Retinal pigment epithelial cell (primary cell): ENCODE measurements at regions not wholly inside any gene's neighbourhood (a gene's known extent, or its start where the extent isn't known, plus 50 kb on each side); places are given as distances from the start of the nearest gene placed in this dataset.
"Not testable (repeated sequence)": the region's sequence is repeated elsewhere in the genome, so short reads cannot be mapped to it uniquely, and the experiment has no call there.

Source experiments
- DNase-seq: peaks from one replicate; pipeline ENCODE4 v3.0.0-alpha.2; 2010; ENCODE audit warnings: low read depth
- H3K4me3 ChIP-seq: 2 replicates; pipeline ENCODE4 v1.5.1; 2011; ENCODE audit warnings: mild to moderate bottlenecking, low read length, control low read depth, moderate library complexity
- CTCF ChIP-seq: conservative IDR thresholded peaks from 2 replicates; pipeline ENCODE4 v1.5.1; 2011; ENCODE audit warnings: low read depth, low read length, control low read depth, inconsistent platforms

- no peak for TF ChIP-seq CTCF
- no peak for DNase-seq
- H3K4me3 ChIP-seq, result no peak overlapping the region
These were observed 85.0 kb upstream of the ATF7IP2 start for GRCh38 chr16:10300905-10301304.

- not testable (repeated sequence) for DNase-seq, H3K4me3 ChIP-seq
These were observed 84.3 kb upstream of the ATF7IP2 start for GRCh38 chr16:10301547-10301946.

- DNase-seq, result no peak
- TF ChIP-seq CTCF, result no peak
- H3K4me3 ChIP-seq, result no peak overlapping the region
These were observed 79.9 kb upstream of the ATF7IP2 start for GRCh38 chr16:10305912-10306311.

GRCh38 chr16:10308305-10309193 lies 77.3 kb upstream of the ATF7IP2 start:
- no peak for TF ChIP-seq CTCF
- H3K4me3 ChIP-seq, result no peak overlapping the region
- DNase-seq, result no peak

GRCh38 chr16:10309271-10309932 lies 76.5 kb upstream of the ATF7IP2 start:
- TF ChIP-seq CTCF, result no peak
- DNase-seq, result no peak
- no peak overlapping the region for H3K4me3 ChIP-seq

- no peak overlapping the region for H3K4me3 ChIP-seq
- no peak for TF ChIP-seq CTCF
- no peak for DNase-seq
These were observed 73.9 kb upstream of the ATF7IP2 start for GRCh38 chr16:10312008-10312407.

GRCh38 chr16:10312784-10313724 lies 72.8 kb upstream of the ATF7IP2 start:
- no peak for DNase-seq
- H3K4me3 ChIP-seq, result no peak overlapping the region
- TF ChIP-seq CTCF, result no peak
